Caco-2 (cell line): ENCODE measurements at regions not wholly inside any gene's neighbourhood (a gene's known extent, or its start where the extent isn't known, plus 50 kb on each side); places are given as distances from the start of the nearest gene placed in this dataset.
A peak's percentile ranks its signal among the peaks of the same experiment; 100 is the strongest.

Experiments
- BruUV-seq: library from RNA; stranded (reverse); fragments of 400-500 nt; replicated peaks from 2 replicates; lab custom pipeline; 2021; lab: Mats Ljungman, UMichigan
- CTCF ChIA-PET: fragments of 300-600 bp; sonication (Branson Sonifier 250); formaldehyde crosslinking; loops from one replicate; lab custom pipeline; 2022; ENCODE audit warnings: antibody characterized with exemption; lab: Charles Lee
- POLR2A ChIA-PET: fragments of 300-600 bp; sonication (Branson Sonifier 250); formaldehyde crosslinking; loops from one replicate; lab custom pipeline; 2022; ENCODE audit warnings: antibody characterized with exemption; lab: Charles Lee
- DNase-seq, 2 experiments: peaks; one replicate each; pipeline versions ENCODE4 v3.0.0 to v3.0.0-alpha.2; 2020 to 2022
- H3K27me3 ChIP-seq: replicated peaks from 2 replicates; pipeline ENCODE4 v1.6.0; 2011; ENCODE audit warnings: low read length; ENCODE audit not compliant: control insufficient read depth, insufficient read depth
- H3K36me3 ChIP-seq: 2 replicates; pipeline ENCODE4 v1.5.1; 2011; ENCODE audit warnings: low read length; ENCODE audit not compliant: control insufficient read depth, insufficient read depth
- H3K4me1 ChIP-seq: fragments of 250-450 bp; sonication (Bioruptor Pico); 2 replicates; pipeline ENCODE4 v1.5.1; 2020; ENCODE audit warnings: mild to moderate bottlenecking
- H3K4me3 ChIP-seq: 2 replicates; pipeline ENCODE4 v1.5.1; 2011; ENCODE audit warnings: low read depth, mild to moderate bottlenecking, control low read depth, low read length
- H3K9me3 ChIP-seq: fragments of 250-450 bp; sonication (Bioruptor Pico); 2 replicates; pipeline ENCODE4 v1.5.1; 2020; ENCODE audit warnings: mild to moderate bottlenecking, moderate library complexity
- H3K27ac Mint-ChIP-seq: one replicate; pipeline ENCODE4 v1.8.0; 2022; ENCODE audit warnings: mixed read lengths; ENCODE audit not compliant: unreplicated experiment
- H3K27me3 Mint-ChIP-seq: one replicate; pipeline ENCODE4 v1.8.0; 2022; ENCODE audit warnings: mixed read lengths; ENCODE audit not compliant: insufficient read depth, unreplicated experiment
- H3K36me3 Mint-ChIP-seq: one replicate; pipeline ENCODE4 v1.8.0; 2022; ENCODE audit warnings: mild to moderate bottlenecking, mixed read lengths; ENCODE audit not compliant: insufficient read depth, unreplicated experiment
- H3K4me1 Mint-ChIP-seq: one replicate; pipeline ENCODE4 v1.8.0; 2022; ENCODE audit warnings: low read depth, mixed read lengths; ENCODE audit not compliant: unreplicated experiment
- H3K4me3 Mint-ChIP-seq: one replicate; pipeline ENCODE4 v1.8.0; 2022; ENCODE audit warnings: mild to moderate bottlenecking, moderate library complexity, mixed read lengths; ENCODE audit not compliant: unreplicated experiment
- H3K9me3 Mint-ChIP-seq: one replicate; pipeline ENCODE4 v1.8.0; 2022; ENCODE audit warnings: mixed read lengths; ENCODE audit not compliant: unreplicated experiment
- CTCF ChIP-seq, 2 experiments: fragments of 200-600 bp in 1 of 2; IDR thresholded peaks; 1 replicate in 1 of 2; 2 replicates in 1 of 2; pipeline versions ENCODE4 v1.5.1 to v1.8.0; 2011 to 2022; ENCODE audit warnings: antibody characterized with exemption in 1 of 2, control low read depth in 1 of 2, inconsistent platforms in 1 of 2, low read depth in 1 of 2, low read length in 1 of 2, mild to moderate bottlenecking in 1 of 2, moderate library complexity in 1 of 2; ENCODE audit not compliant: insufficient read depth in 1 of 2, severe bottlenecking in 1 of 2, unreplicated experiment in 1 of 2
- intact Hi-C: fragments of 100-400 bp; cut with micrococcal nuclease; formaldehyde crosslinking; loops from one replicate; pipeline ENCODE4 v1.10.0; 2022; ENCODE audit not compliant: unreplicated experiment

GRCh38 chr6:103672169-103672568 lies 1187.5 kb downstream of the HACE1 start:
- no peak overlapping the region for H3K4me3 Mint-ChIP-seq
- CTCF ChIA-PET = no interaction called here
- TF ChIP-seq CTCF (IDR thresholded peaks at IDR 0.05; ENCODE audit: insufficient read depth in 1 of 2, low read depth in 1 of 2, low read length in 1 of 2, severe bottlenecking in 1 of 2, unreplicated experiment in 1 of 2) = peak; percentile 14 to 43
- Histone ChIP-seq H3K9me3 (no peaks in the 10 kb centered on the region), H3K4me3 (no peak overlapping the region), H3K4me1 (no peaks in the 10 kb centered on the region), H3K27me3 (no peaks in the 10 kb centered on the region), H3K36me3 (no peaks in the 10 kb centered on the region)
- H3K4me1 Mint-ChIP-seq = no peaks in the 10 kb centered on the region
- H3K9me3 Mint-ChIP-seq = no peaks in the 10 kb centered on the region
- no peak overlapping the region for H3K27ac Mint-ChIP-seq
- DNase-seq = no peak
- H3K27me3 Mint-ChIP-seq = no peaks in the 10 kb centered on the region
- intact Hi-C loops = no loop called here
- H3K36me3 Mint-ChIP-seq = no peaks in the 10 kb centered on the region
- POLR2A ChIA-PET = no interaction called here
- BruUV-seq = no TSS peak

- no TSS peak for BruUV-seq
- no peaks in the 10 kb centered on the region for H3K9me3 ChIP-seq
- intact Hi-C loops = no loop called here
- no peak overlapping the region for H3K4me3 Mint-ChIP-seq
- H3K27me3 Mint-ChIP-seq = no peaks in the 10 kb centered on the region
- H3K9me3 Mint-ChIP-seq = no peaks in the 10 kb centered on the region
- H3K4me1 Mint-ChIP-seq = no peaks in the 10 kb centered on the region
- no peak overlapping the region for H3K27ac Mint-ChIP-seq
- no peaks in the 10 kb centered on the region for H3K36me3 ChIP-seq
- no peaks in the 10 kb centered on the region for H3K36me3 Mint-ChIP-seq
- no peak for DNase-seq
- POLR2A ChIA-PET = no interaction called here
- no peaks in the 10 kb centered on the region for H3K4me1 ChIP-seq
- no peak for TF ChIP-seq CTCF (IDR thresholded peaks at IDR 0.05; ENCODE audit: insufficient read depth in 1 of 2, low read depth in 1 of 2, low read length in 1 of 2, severe bottlenecking in 1 of 2, unreplicated experiment in 1 of 2)
- no peaks in the 10 kb centered on the region for H3K27me3 ChIP-seq
- no peak overlapping the region for H3K4me3 ChIP-seq
- CTCF ChIA-PET = no interaction called here
These were observed 1230.1 kb downstream of the HACE1 start for GRCh38 chr6:103629613-103630012.

GRCh38 chr6:103617642-103618041 lies 1242.1 kb downstream of the HACE1 start:
- no peak overlapping the region for H3K4me3 Mint-ChIP-seq
- POLR2A ChIA-PET = no interaction called here
- intact Hi-C loops = no loop called here
- no TSS peak for BruUV-seq
- no peak overlapping the region for H3K27ac Mint-ChIP-seq
- CTCF ChIA-PET = no interaction called here
- TF ChIP-seq CTCF (IDR thresholded peaks at IDR 0.05; ENCODE audit: insufficient read depth in 1 of 2, low read depth in 1 of 2, low read length in 1 of 2, severe bottlenecking in 1 of 2, unreplicated experiment in 1 of 2) = no peak
- H3K4me1 Mint-ChIP-seq = peaks cover 11% of the 10 kb centered on the region
- H3K27me3 Mint-ChIP-seq = no peaks in the 10 kb centered on the region
- Histone ChIP-seq H3K9me3 (no peaks in the 10 kb centered on the region), H3K4me3 (no peak overlapping the region), H3K36me3 (no peaks in the 10 kb centered on the region), H3K27me3 (no peaks in the 10 kb centered on the region), H3K4me1 (peaks cover 4% of the 10 kb centered on the region; the same call in 1 of the 2 replicates)
- peaks cover 10% of the 10 kb centered on the region for H3K9me3 Mint-ChIP-seq
- no peaks in the 10 kb centered on the region for H3K36me3 Mint-ChIP-seq
- no peak for DNase-seq
